GM19025 (cell line): ENCODE measurements at regions not wholly inside any gene's neighbourhood (a gene's known extent, or its start where the extent isn't known, plus 50 kb on each side); places are given as distances from the start of the nearest gene placed in this dataset.
"Not testable (repeated sequence)": the region's sequence is repeated elsewhere in the genome, so short reads cannot be mapped to it uniquely, and the experiment has no call there.

Experiments
- ATAC-seq: cut with Tn5 transposase; IDR thresholded peaks from one replicate; pipeline ENCODE4 v1.9.1; 2021; ENCODE audit warnings: mild to moderate bottlenecking, low read depth, moderate library complexity; ENCODE audit not compliant: unreplicated experiment

GRCh38 chr4:14333616-14334015, 668.7 kb upstream of the CPEB2 start:
- no peak for ATAC-seq

DNA sequence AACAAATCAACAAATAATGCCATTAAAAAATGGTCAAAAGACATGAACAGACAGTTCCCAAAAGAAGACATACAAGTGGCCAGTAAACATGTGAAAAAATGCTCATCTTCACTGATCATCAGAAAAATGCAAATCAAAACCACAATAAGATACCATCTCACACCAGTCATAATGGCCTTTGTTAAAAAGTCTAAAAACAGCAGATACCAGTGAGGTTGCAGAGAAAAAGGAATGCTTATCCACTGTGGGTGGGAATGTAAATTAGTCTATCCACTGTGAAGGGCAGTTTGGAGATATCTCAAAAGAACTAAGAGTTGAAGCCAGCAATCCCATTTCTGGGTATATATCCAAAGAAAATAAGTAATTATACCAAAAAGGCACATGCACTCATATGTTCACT, 668.1 kb upstream of the CPEB2 start:
- ATAC-seq = no peak

DNA sequence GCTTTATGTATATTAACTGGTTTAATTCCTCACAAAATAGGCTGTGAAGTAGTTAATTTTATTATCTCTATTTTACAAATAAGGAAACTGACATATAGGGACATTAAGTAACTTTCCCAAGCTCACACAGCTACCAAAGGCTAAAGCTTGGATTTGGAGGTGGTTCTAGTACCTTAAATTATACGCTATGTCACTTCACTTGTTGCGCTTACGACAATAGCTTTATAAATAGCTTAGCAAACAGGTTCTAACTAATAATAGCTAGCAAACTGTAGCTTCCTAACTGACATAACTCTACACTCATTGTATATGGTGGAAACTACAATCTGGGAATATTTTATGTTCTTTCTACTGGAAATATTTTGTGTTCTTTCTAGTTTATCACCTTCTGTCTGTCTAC, 666.4 kb upstream of the CPEB2 start:
- no peak for ATAC-seq

- no peak for ATAC-seq
Observed at GRCh38 chr4:14336656-14337055, 665.6 kb upstream of the CPEB2 start.

GRCh38 chr4:14337892-14338584, 664.2 kb upstream of the CPEB2 start:
- ATAC-seq = no peak

GRCh38 chr4:14338585-14339265, 663.6 kb upstream of the CPEB2 start:
- no peak for ATAC-seq

GRCh38 chr4:14339715-14340114, 662.6 kb upstream of the CPEB2 start:
- ATAC-seq = no peak

- ATAC-seq = no peak
Observed at GRCh38 chr4:14340321-14340720, 662.0 kb upstream of the CPEB2 start.

DNA sequence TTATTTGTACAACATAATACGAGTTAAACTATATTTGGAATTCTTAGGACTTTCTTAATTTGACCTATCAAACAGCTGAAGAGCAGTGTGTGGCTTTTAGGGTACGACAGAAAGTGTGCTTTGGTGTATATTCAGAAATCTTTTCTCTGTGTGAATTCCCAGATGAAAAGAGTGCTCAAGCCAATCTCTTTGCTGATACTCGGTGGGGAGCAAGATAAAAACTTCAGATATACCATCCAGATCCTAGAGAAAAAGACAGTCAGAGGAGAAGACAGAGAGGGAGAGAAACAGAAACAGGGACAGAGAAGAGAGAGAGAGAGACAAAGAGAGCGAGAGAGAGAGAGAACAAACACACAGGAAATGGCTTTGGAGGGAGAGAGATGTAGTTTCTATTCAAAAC, 658.3 kb upstream of the CPEB2 start:
- ATAC-seq = no peak

DNA sequence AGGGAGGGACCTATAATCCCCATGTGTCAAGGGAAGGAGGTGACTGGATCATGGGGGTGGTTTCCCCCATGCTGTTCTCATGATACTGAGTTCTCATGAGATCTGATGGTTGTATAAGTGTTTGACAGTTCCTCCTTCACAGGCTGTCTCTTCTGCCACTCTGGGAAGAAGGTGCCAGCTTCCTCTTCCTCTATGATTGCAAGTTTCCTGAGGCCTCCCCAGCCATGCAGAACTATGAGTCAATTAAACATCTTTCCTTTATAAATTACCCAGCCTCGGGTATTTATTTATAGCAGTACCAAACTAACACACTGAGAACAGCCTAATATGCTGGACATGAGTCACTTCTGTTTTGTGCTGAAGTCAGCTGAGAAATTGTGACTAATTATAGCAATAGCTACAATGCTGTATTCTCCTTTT, 656.9 kb upstream of the CPEB2 start:
- ATAC-seq = no peak

GRCh38 chr4:14347526-14347925, 654.8 kb upstream of the CPEB2 start:
- no peak for ATAC-seq

DNA sequence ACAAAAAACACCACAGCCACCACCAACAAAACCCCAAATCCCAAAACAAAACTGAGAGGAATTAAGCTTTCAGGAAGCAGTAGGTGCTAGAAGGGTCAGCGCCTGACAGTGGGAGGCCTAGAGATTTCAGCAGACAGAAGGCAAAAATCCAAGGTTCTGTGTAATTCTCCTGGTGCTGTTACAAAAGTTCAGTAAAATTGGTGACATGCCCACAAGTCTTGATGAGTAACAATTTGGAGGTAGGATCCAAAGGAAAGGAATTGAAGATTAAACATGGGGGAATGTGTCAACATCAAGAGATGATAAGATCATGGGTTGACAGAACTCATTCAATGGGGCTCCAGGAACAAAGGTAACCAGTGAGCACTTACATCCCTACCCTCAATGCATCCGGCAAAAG, 653.8 kb upstream of the CPEB2 start:
- ATAC-seq = no peak

DNA sequence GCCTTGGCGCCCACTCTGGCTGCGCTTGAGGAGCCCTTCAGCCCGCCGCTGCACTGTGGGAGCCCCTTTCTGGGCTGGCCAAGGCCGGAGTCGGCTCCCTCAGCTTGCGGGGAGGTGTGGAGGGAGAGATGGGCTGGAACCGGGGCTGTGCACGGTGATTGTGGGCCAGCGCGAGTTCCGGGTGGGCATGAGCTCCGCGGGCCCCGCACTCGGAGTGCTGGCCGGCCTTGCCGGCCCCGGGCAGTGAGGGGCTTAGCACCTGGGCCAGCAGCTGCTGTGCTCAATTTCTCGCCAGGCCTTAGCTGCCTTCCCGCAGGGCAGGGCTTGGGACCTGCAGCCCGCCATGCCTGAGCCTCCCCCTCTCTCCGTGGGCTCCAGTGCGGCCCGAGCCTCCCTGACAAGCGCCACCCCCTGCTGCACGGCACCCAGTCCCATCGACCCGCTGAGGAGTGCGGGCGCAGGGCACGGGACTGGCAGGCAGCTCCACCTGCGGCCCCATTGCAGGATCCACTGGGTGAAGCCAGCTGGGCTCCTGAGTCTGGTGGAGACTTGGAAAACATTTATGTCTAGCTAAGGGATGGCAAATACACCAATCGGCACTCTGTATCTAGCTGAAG, 643.6 kb upstream of the CPEB2 start:
- ATAC-seq = not testable (repeated sequence)

DNA sequence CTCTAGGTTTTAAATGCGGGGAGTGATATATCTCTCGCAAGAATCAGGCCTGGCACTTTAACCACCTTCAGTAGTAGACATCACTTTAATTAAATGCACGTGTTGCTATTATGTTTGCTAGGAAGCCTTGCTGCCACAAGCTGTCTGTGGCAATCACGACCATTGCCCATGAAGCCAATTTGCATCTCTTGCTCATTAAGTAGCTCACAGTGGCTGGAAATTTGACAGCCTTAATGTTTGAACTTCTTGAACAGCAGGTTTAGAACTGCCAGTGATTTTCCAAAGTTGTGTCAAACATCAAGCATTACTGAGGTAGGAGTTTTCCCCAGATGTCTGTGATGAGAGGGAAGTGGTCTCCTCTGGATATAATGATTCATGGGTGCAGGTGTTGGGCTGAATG, 642.3 kb upstream of the CPEB2 start:
- no peak for ATAC-seq

DNA sequence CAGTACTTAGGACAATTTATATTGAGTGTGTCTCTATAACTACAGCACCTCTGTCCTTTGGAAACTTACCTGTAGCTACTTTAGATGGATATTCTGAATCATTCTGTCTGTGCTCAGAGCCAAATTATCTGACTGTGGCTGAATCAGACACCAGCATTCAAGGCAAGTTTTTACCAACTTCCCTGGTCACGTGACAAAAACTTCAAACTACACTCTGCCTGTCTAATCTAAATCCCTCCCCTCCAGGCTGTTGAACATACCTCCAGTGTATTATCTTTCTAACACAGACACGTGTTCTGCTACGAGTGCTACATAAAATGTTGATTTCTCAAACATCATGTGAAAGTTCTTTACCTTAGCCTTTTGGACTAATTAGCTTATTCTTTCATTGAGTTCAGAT, 641.2 kb upstream of the CPEB2 start:
- ATAC-seq = no peak

GRCh38 chr4:14362385-14362784, 639.9 kb upstream of the CPEB2 start:
- ATAC-seq = no peak

- ATAC-seq = no peak
Observed at GRCh38 chr4:14364953-14365536, 637.2 kb upstream of the CPEB2 start.

DNA sequence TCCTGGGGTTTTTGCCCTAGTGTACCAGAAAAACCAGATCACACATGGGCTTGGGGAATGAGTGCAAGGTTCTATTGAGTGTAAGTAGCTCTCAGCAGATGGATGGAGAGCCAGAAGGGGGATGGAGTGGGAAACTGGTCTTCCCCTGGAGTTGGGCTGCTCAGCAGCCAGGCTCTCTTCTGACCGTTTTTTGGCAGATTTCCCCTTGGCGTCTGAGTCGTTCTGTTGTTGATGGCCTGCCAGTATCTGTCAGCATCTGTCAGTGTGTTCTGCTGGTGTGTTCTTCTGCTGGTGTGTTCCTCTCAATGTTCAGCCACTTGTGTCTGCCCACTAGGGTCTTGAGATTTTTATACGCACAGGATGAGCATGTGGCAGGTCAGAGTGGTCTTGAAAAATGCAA, 633.9 kb upstream of the CPEB2 start:
- no peak for ATAC-seq

DNA sequence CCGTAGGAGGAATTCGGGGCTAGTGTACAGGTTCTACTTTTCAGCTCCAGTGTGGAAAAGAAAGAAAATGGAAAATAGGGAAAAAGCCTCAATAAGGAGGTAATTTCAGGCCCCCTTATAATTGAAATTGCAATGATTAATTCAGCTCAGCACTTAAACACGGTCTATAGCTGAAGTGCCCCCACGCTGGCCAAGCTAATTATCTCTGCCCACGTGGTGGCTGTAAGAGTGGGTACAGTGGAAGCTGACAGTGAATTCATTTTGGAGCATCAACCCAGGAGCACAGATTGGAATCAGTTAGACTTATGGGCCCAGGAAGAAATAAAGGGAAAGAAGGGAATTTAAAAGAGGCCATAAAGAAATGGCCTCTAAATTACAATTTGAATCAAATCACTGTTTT, 631.1 kb upstream of the CPEB2 start:
- ATAC-seq = no peak

- no peak for ATAC-seq
Observed at GRCh38 chr4:14375816-14376215, 626.5 kb upstream of the CPEB2 start.

- ATAC-seq = no peak
Observed at GRCh38 chr4:14379183-14379582, 623.1 kb upstream of the CPEB2 start.

DNA sequence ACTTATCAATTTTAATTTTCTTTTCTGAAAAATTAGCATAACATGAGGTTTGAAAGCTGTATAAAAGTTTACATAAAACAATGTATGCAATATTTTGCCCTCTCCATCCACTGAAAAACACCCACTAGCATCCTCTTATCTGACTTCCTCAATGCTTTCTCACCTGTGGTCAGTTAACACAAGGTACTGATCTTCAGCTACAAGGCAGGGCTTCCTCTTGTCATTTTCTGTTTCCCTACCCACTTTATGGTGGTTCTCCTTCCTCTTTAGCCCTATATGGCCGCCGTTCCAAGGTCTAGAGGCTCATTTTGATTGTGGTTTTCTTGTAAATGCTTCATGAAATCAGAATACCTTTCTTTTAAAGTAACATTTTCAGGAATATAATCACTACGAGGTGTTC, 618.6 kb upstream of the CPEB2 start:
- ATAC-seq = no peak
